Erythroblast (primary cell): ENCODE measurements at regions not wholly inside any gene's neighbourhood (a gene's known extent, or its start where the extent isn't known, plus 50 kb on each side); places are given as distances from the start of the nearest gene placed in this dataset.

Experiments
- GATA1 ChIP-seq: IDR thresholded peaks from 2 replicates; pipeline ENCODE4 v1.6.1; 2011; ENCODE audit warnings: low read depth, mild to moderate bottlenecking, control low read depth, low read length, moderate library complexity
- POLR2A ChIP-seq: IDR thresholded peaks from 2 replicates; pipeline ENCODE4 v1.6.1; 2011; ENCODE audit warnings: mild to moderate bottlenecking, low read length

GRCh38 chr2:22037274-22037673 is 913.5 kb downstream of the TDRD15 start:
- no peak for TF ChIP-seq POLR2A
- no peak for TF ChIP-seq GATA1
